Stomach (tissue), 8 donors: ENCODE measurements at regions not wholly inside any gene's neighbourhood (a gene's known extent, or its start where the extent isn't known, plus 50 kb on each side); places are given as distances from the start of the nearest gene placed in this dataset.

ENCODE experiments used
- DNase-seq, 2 donors: peaks; one replicate each; pipeline versions ENCODE4 v3.0.0 to v3.0.0-alpha.2; 2013 to 2019
- H3K27ac ChIP-seq, 5 donors: fragments of 200-600 bp in 4 of 5; sonication (generic) in 4 of 5; one replicate each; pipeline ENCODE4 v1.5.1; 2013 to 2019; ENCODE audit warnings: mild to moderate bottlenecking in 1 of 5, moderate library complexity in 1 of 5
- H3K27me3 ChIP-seq, 3 donors: fragments of 200-600 bp; sonication (generic); one replicate each; pipeline ENCODE4 v1.5.1; 2017 to 2019; ENCODE audit warnings: mixed run types in 1 of 3
- H3K36me3 ChIP-seq, 4 donors: fragments of 200-600 bp; sonication (generic); 1 replicate in 3 of 4; 2 replicates in 1 of 4; pipeline ENCODE4 v1.5.1; 2016 to 2019
- H3K4me1 ChIP-seq, 4 donors: fragments of 200-600 bp; sonication (generic); one replicate each; pipeline ENCODE4 v1.5.1; 2016 to 2019
- H3K4me3 ChIP-seq, 4 donors: fragments of 200-600 bp; sonication (generic) in 3 of 4; one replicate each; pipeline ENCODE4 v1.5.1; 2016 to 2019; ENCODE audit warnings: mild to moderate bottlenecking in 1 of 4
- H3K9me3 ChIP-seq, 4 donors: fragments of 200-600 bp; sonication (generic); one replicate each; pipeline ENCODE4 v1.5.1; 2016 to 2019
- EP300 ChIP-seq: sonication (generic); formaldehyde crosslinking; IDR thresholded peaks from one replicate; pipeline ENCODE4 v1.6.1; 2017; ENCODE audit warnings: antibody characterized with exemption
- POLR2A ChIP-seq, 4 donors: fragments of 450-650 bp; IDR thresholded peaks; one replicate each; pipeline ENCODE4 v1.6.1; 2016; ENCODE audit warnings: antibody characterized with exemption in 4 of 4, control low read depth in 2 of 4, mild to moderate bottlenecking in 1 of 4, moderate library complexity in 1 of 4
- POLR2AphosphoS5 ChIP-seq, 3 donors: sonication (generic); formaldehyde crosslinking; IDR thresholded peaks; one replicate each; pipeline ENCODE4 v1.6.1; 2016; ENCODE audit warnings: antibody characterized with exemption in 3 of 3
- WGBS, 5 donors: extraction: QIAGEN DNeasy Blood & Tissue Kit in 3 of 5; methylation state at CpG; one replicate each; pipeline versions ENCODE4 v1.1.5 to v1.1.7; 2013 to 2018; 5-methylcytosine and 5-hydroxymethylcytosine counted together
- intact Hi-C: fragments of 100-400 bp; cut with DNase I; formaldehyde crosslinking; loops from one replicate; pipeline ENCODE4 v1.15.1; 2023; ENCODE audit warnings: low total_unique reads
- TF ChIP-seq, protein P1 (sequence below), 7 experiments: fragments of 450-650 bp in 4 of 7; fragments of 200-600 bp in 3 of 7; sonication (generic) in 3 of 7; IDR thresholded peaks; one replicate each; pipeline ENCODE4 v1.5.1; 2016 to 2019; ENCODE audit warnings: antibody characterized with exemption in 7 of 7, control low read depth in 2 of 7, mild to moderate bottlenecking in 1 of 7
- donor health status: healthy with polysubstance abuse.
- donor health status: Bipolar disorder and iron deficiency.
- donor health status: healthy.

GRCh38 chr16:51968749-51969148, 578.2 kb downstream of the TOX3 start:
- H3K36me3 ChIP-seq = no peaks in the 10 kb centered on the region
- TF ChIP-seq POLR2AphosphoS5 (IDR thresholded peaks at IDR 0.05) (no peak), EP300 (no peak), POLR2A (IDR thresholded peaks at IDR 0.05) (no peak)
- TF ChIP-seq, protein P1, sequence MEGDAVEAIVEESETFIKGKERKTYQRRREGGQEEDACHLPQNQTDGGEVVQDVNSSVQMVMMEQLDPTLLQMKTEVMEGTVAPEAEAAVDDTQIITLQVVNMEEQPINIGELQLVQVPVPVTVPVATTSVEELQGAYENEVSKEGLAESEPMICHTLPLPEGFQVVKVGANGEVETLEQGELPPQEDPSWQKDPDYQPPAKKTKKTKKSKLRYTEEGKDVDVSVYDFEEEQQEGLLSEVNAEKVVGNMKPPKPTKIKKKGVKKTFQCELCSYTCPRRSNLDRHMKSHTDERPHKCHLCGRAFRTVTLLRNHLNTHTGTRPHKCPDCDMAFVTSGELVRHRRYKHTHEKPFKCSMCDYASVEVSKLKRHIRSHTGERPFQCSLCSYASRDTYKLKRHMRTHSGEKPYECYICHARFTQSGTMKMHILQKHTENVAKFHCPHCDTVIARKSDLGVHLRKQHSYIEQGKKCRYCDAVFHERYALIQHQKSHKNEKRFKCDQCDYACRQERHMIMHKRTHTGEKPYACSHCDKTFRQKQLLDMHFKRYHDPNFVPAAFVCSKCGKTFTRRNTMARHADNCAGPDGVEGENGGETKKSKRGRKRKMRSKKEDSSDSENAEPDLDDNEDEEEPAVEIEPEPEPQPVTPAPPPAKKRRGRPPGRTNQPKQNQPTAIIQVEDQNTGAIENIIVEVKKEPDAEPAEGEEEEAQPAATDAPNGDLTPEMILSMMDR (IDR thresholded peaks at IDR 0.05) = no peak
- no peaks in the 10 kb centered on the region for H3K9me3 ChIP-seq
- no peak overlapping the region for H3K4me3 ChIP-seq
- no peaks in the 10 kb centered on the region for H3K4me1 ChIP-seq
- no peak for DNase-seq
- WGBS, 5 donors = 72 to 81% (median 76%) methylated on average over 1 of the region's 1 CpG
- intact Hi-C loops = no loop called here
- peak overlapping the region in 2 of 5 donors; percentile 10 to 61 for H3K27ac ChIP-seq
- no peaks in the 10 kb centered on the region for H3K27me3 ChIP-seq

DNA sequence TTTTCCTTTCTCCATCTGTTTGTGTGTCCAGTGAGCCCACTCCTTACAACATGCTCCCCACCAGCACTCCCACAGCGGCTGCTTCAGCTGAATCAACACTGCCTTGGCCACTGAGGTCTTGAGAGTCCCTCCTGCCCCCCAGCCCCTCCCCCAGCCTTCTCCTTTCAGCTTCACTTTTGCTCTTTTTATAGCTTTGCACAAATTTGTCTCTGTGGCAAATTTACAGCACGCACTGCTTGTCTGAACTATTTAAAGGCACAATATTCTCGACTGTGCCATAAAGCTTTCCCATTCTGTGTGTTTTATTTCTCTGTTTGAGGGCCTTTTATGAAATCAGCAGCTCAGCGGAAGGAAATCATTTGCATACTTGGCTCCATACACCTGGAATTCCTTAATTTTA, 579.3 kb downstream of the TOX3 start:
- TF ChIP-seq POLR2AphosphoS5 (IDR thresholded peaks at IDR 0.05) (no peak), EP300 (no peak), POLR2A (IDR thresholded peaks at IDR 0.05) (no peak)
- TF ChIP-seq, protein P1 (IDR thresholded peaks at IDR 0.05) = no peak
- Histone ChIP-seq H3K27me3 (no peaks in the 10 kb centered on the region), H3K36me3 (no peaks in the 10 kb centered on the region), H3K27ac (peak overlapping the region in 2 of 5 donors; percentile 61 to 63), H3K9me3 (no peaks in the 10 kb centered on the region), H3K4me1 (no peaks in the 10 kb centered on the region), H3K4me3 (no peak overlapping the region)
- intact Hi-C loops = no loop called here
- no peak for DNase-seq
- WGBS, 5 donors = 69 to 87% (median 73%) methylated on average over 4 of the region's 4 CpGs

DNA sequence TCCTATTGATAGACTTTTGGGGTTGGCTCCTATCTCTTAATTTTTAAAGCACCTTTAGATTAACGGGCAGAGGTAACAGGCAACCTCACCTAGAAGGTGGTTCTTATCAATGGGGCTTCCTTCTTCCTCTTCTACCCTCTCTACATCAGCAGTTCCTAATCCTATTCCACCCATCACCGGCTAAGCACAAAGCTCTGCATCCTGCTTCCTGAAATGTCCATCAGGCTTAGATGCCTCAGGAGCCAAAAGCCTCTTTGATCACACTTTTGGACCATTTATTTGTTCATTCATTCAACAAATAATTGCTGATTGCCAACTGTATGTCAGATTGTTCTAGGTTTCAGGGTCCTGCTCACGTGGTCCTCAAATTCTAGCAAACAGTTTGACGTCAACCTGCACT, 586.0 kb downstream of the TOX3 start:
- intact Hi-C loops = no loop called here
- WGBS, 5 donors = 71 to 80% (median 77%) methylated on average over 4 of the region's 4 CpGs
- no peak overlapping the region for H3K4me3 ChIP-seq
- no peaks in the 10 kb centered on the region for H3K27me3 ChIP-seq
- no peaks in the 10 kb centered on the region for H3K36me3 ChIP-seq
- DNase-seq = no peak
- H3K4me1 ChIP-seq = no peaks in the 10 kb centered on the region
- H3K9me3 ChIP-seq = no peaks in the 10 kb centered on the region
- no peak overlapping the region for H3K27ac ChIP-seq
- no peak for TF ChIP-seq POLR2AphosphoS5 (IDR thresholded peaks at IDR 0.05)
- no peak for TF ChIP-seq POLR2A (IDR thresholded peaks at IDR 0.05)
- TF ChIP-seq, protein P1 (IDR thresholded peaks at IDR 0.05) = no peak
- TF ChIP-seq EP300 = no peak

DNA sequence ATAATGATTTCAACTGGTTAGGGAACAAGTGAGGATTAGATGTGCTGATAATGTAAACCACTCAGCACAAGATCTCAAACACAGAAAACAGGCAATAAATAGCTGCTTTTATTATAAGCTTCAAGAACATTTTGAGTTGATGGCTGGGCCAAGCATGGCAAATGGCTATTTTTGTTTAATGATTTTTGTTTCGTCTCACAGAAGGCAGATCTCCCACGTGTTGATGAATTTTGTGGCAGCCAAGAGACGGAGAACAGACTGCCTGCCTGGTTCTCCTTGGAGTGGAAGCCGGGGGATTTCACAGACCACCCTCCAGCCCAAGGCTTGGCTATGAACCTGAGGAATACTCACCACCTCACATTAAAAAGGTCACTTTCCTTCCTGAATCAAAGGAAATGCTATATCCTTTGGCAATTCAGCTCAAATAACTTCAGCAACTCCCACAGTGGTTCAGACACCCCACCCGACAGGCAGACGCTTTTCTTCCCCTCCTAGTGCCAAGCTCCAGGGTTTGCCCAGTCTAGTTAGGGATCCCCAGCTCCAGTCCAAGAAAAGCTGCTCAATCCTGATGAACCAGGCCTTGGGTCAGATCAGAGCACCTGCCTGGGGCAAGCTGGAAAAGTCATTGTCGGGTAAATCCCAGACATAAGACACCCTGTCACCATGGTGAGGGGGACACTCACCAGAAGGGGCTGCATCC, 593.5 kb downstream of the TOX3 start:
- intact Hi-C loops = no loop called here
- Histone ChIP-seq H3K27me3 (no peaks in the 10 kb centered on the region), H3K4me3 (no peak overlapping the region), H3K27ac (no peak overlapping the region), H3K4me1 (peaks cover 0 to 12% (median 2%) of the 10 kb centered on the region in 4 donors), H3K9me3 (no peaks in the 10 kb centered on the region), H3K36me3 (no peaks in the 10 kb centered on the region)
- 64 to 79% (median 76%) methylated on average over 6 to 7 of the region's 7 CpGs for WGBS, 5 donors
- TF ChIP-seq, protein P1 (IDR thresholded peaks at IDR 0.05) = no peak
- TF ChIP-seq EP300 (no peak), POLR2A (IDR thresholded peaks at IDR 0.05) (no peak), POLR2AphosphoS5 (IDR thresholded peaks at IDR 0.05) (no peak)
- DNase-seq = no peak
